HG02678 (cell line): ENCODE measurements at regions not wholly inside any gene's neighbourhood (a gene's known extent, or its start where the extent isn't known, plus 50 kb on each side); places are given as distances from the start of the nearest gene placed in this dataset.
"Not testable (repeated sequence)": the region's sequence is repeated elsewhere in the genome, so short reads cannot be mapped to it uniquely, and the experiment has no call there.

Experiments used
- ATAC-seq: cut with Tn5 transposase; IDR thresholded peaks from one replicate; pipeline ENCODE4 v1.9.1; 2021; ENCODE audit warnings: mild to moderate bottlenecking, moderate library complexity; ENCODE audit not compliant: unreplicated experiment

- no peak for ATAC-seq
Measured at GRCh38 chr5:131107128-131107527, 57.9 kb downstream of the HINT1 start.

DNA sequence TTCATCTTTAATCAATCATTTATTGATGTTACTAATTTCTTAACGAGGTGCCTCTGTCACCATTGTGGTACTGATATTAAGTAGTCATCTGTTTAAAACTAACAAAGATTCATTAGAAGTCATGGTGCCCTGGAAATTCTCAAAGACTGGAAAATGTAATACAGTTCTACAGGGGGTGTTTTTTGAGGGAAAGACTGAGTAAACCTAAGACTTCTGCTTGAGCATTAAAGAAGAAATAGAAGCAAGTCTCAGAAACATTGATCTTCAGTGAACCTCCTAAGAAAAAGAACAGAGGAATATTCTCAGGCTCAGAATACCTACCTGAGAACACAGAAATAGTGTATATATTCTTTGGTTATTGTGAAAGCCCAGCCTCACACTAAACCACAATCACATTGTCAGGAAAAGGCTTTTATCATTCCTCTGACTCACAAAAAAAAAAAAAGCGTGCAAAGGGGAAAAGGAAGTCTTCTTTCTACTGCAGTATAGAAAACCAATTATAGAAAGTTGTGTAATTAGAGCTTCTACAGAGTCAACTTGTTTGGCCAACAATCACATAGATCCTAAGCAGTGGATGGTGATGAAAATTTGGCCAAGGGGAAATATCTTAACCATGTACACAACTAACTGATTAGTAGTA, 60.8 kb downstream of the HINT1 start:
- ATAC-seq = no peak

DNA sequence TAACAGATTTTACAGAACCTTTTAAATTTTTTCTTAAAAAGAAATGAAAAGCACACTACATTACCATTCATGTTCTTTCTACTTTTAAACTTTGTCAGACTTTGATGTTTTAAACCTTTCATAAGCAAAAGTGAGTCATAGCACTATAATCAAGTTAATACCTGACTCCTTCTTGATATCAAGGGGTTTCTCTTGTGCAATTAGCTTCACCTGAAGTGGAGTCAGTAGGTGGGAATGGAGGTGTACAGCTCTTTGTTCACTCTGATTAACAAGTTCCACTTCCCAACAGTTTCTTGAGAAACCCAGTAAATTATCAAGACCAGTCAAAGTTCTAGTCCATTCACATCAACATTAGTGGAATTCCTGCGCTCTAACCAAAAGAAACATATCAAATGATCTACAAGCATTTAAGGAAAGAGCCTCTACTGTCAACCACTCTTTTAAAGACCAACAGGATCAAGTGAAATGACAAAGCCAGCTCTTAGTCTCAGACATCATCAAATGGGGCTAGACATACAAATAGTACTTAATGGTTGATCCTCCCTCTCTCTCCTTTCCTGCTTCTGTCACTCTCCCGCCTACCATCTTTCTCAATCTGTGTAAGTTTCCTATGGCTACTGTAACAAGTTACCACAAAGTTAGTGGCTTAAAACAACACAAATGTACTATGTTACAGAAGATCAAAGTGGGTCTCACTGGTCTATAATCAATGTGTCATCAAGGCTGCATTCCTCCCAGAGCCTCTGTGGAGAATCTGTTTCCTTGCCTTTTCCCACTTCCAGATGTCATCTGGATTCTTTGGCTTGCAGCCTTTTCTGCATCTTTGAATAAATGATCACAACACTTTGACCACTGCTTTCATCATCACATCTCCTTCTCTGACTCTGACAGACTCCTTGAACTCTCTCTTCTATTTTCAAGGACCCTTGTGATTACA, 68.0 kb downstream of the HINT1 start:
- no peak for ATAC-seq

DNA sequence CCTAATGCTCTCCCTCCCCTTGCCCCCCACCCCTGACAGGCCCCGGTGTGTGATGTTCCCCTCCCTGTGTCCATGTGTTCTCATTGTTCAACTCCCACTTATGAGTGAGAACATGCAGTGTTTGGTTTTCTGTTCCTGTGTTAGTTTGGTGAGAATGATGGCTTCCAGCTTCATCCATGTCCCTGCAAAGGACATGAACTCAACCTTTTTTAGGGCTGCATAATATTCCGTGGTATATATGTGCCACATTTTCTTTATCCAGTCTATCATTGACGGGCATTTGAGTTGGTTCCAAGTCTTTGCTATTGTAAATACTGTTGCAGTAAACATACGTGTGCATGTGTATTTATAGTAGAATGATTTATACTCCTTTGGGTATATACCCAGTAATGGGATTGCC, 69.5 kb downstream of the HINT1 start:
- not testable (repeated sequence) for ATAC-seq

DNA sequence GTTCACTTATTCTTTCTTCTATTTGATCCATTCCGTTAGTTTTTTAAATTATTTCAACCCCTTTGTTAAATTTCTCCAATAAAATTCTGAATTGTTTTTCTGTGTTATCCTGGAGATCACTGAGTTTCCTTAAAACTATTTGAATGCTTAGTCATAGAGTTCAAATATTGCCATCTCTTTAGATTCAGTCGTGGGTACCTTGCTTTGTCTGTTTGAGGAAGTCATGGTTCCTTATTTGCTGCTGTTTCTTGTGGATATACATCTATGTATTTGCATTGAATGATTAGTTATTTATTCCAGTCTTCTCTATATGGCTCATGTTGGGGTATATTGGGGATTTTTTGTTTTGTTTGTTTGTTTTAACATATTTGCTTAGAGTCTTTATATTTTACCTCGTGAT, 80.6 kb downstream of the HINT1 start:
- ATAC-seq = no peak

GRCh38 chr5:131081913-131082488, 83.1 kb downstream of the HINT1 start:
- no peak for ATAC-seq

DNA sequence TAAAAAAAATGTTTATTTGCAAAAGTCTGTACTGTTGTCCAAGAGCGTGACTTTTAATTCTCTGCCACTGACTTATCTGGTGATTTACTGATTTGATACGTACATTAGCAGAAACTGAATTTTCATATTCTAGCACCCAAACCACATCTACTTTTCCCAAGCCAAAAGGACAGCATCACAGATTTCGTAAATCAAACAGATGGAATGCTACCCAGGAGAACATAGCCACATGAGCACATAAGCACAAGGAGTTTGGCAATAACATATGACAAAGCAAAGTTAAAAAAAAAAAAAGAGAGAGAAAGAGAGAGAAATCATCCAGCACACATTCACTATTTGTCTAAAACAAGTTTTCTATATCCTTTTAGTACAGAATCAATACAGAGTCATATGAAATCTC, 83.7 kb downstream of the HINT1 start:
- no peak for ATAC-seq

- no peak for ATAC-seq
Measured at GRCh38 chr5:131079232-131079631, 85.8 kb downstream of the HINT1 start.

- ATAC-seq = peak; percentile 66
Measured at GRCh38 chr5:131068893-131069643, 96.0 kb downstream of the HINT1 start.

GRCh38 chr5:131068076-131068475, 97.0 kb downstream of the HINT1 start:
- no peak for ATAC-seq

- ATAC-seq = no peak
Measured at GRCh38 chr5:131067636-131068035, 97.4 kb downstream of the HINT1 start.

GRCh38 chr5:131064669-131065371, 100.2 kb downstream of the HINT1 start:
- no peak for ATAC-seq

GRCh38 chr5:131042021-131042789, 122.9 kb downstream of the HINT1 start:
- no peak for ATAC-seq

DNA sequence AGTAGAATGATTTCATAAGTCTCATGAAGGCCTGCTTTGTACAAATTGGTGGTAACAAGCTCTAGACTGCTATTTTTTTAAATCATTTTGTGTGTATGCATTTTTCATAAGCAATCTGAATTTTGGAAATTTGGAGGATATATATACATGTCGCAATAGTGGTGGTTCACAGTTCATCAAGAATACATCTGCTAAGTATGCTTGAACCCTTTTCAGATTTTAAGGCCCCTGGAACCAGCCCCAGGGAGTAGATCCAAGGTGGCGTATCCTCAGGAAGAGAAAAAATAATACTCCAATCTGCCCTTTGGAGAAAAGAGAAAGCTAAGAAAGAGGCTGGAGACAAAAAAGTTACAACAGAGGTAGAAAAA, 141.6 kb downstream of the HINT1 start:
- ATAC-seq = no peak

- ATAC-seq = no peak
Measured at GRCh38 chr5:131022811-131023497, 142.1 kb downstream of the HINT1 start.

- ATAC-seq = no peak
Measured at GRCh38 chr5:131021646-131022045, 143.4 kb downstream of the HINT1 start.

- no peak for ATAC-seq
Measured at GRCh38 chr5:131019601-131020315, 145.3 kb downstream of the HINT1 start.

- no peak for ATAC-seq
Measured at GRCh38 chr5:131019111-131019510, 145.9 kb downstream of the HINT1 start.

GRCh38 chr5:131008329-131008728, 156.7 kb downstream of the HINT1 start:
- no peak for ATAC-seq
